CD4-positive, alpha-beta T cell (primary cell): ENCODE measurements at regions not wholly inside any gene's neighbourhood (a gene's known extent, or its start where the extent isn't known, plus 50 kb on each side); places are given as distances from the start of the nearest gene placed in this dataset.

Experiments
- ATAC-seq: fragments of 200-7000 bp; cut with Tn5 transposase; one replicate; pipeline ENCODE4 v1.10.0; 2022; ENCODE audit warnings: mild to moderate bottlenecking; ENCODE audit not compliant: poor library complexity
- CTCF ChIA-PET: fragments of 350-600 bp; sonication (Branson Sonifier 250); formaldehyde crosslinking; loops from one replicate; lab custom pipeline; 2021; ENCODE audit warnings: antibody characterized with exemption, inconsistent platforms; lab: Charles Lee
- POLR2A ChIA-PET: fragments of 350-600 bp; sonication (Branson Sonifier 250); formaldehyde crosslinking; loops from one replicate; lab custom pipeline; 2021; ENCODE audit warnings: antibody characterized with exemption, inconsistent platforms; lab: Charles Lee
- DNase-seq, 14 experiments: peaks; one replicate each; pipeline ENCODE4 v3.0.0-alpha.2; 2013 to 2020; ENCODE audit warnings: mixed read lengths in 2 of 14
- H3K27ac ChIP-seq, 2 donors: one replicate each; pipeline versions ENCODE4 v1.5.1 to v1.7.0; 2013; ENCODE audit warnings: low read length in 2 of 2, low read depth in 1 of 2, mild to moderate bottlenecking in 1 of 2
- H3K27me3 ChIP-seq, 2 experiments: 1 replicate in 1 of 2; 2 replicates in 1 of 2; pipeline versions ENCODE4 v1.6.1 to v1.7.0; 2013; ENCODE audit warnings: low read length in 2 of 2, control low read depth in 1 of 2, mild to moderate bottlenecking in 1 of 2, moderate library complexity in 1 of 2; ENCODE audit not compliant: insufficient read depth in 2 of 2, control insufficient read depth in 1 of 2
- H3K36me3 ChIP-seq: one replicate; pipeline ENCODE4 v1.6.1; 2013; ENCODE audit warnings: low read length, control low read depth; ENCODE audit not compliant: insufficient read depth
- H3K4me1 ChIP-seq: one replicate; pipeline ENCODE4 v1.6.1; 2013; ENCODE audit warnings: low read length, control low read depth; ENCODE audit not compliant: insufficient read depth
- H3K4me3 ChIP-seq: one replicate; pipeline ENCODE4 v1.5.1; 2013; ENCODE audit warnings: mild to moderate bottlenecking, low read length, moderate library complexity
- H3K9me3 ChIP-seq, 2 experiments: 1 replicate in 1 of 2; 2 replicates in 1 of 2; pipeline versions ENCODE4 v1.6.1 to v1.7.0; 2013; ENCODE audit warnings: low read length in 2 of 2, mild to moderate bottlenecking in 2 of 2, control low read depth in 1 of 2, moderate library complexity in 1 of 2; ENCODE audit not compliant: control insufficient read depth in 1 of 2, insufficient read depth in 1 of 2
- H3K27ac Mint-ChIP-seq: one replicate; pipeline ENCODE4 v1.8.0; 2020; ENCODE audit warnings: mixed read lengths
- H3K27me3 Mint-ChIP-seq: one replicate; pipeline ENCODE4 v1.8.0; 2021; ENCODE audit warnings: mixed read lengths
- H3K36me3 Mint-ChIP-seq: one replicate; pipeline ENCODE4 v1.8.0; 2021; ENCODE audit warnings: low read depth, mixed read lengths
- H3K4me1 Mint-ChIP-seq: one replicate; pipeline ENCODE4 v1.8.0; 2021; ENCODE audit warnings: low read depth, mixed read lengths
- H3K4me3 Mint-ChIP-seq: one replicate; pipeline ENCODE4 v1.8.0; 2020; ENCODE audit warnings: mild to moderate bottlenecking, mixed read lengths
- H3K9me3 Mint-ChIP-seq: one replicate; pipeline ENCODE4 v1.8.0; 2020; ENCODE audit warnings: mixed read lengths
- CTCF ChIP-seq: fragments of 200-600 bp; IDR thresholded peaks from one replicate; pipeline ENCODE4 v1.8.0; 2022; ENCODE audit warnings: antibody characterized with exemption, mild to moderate bottlenecking
- intact Hi-C, 2 experiments: fragments of 100-400 bp; cut with DNase I in 1 of 2; cut with micrococcal nuclease in 1 of 2; formaldehyde crosslinking; loops; one replicate each; pipeline versions ENCODE4 v1.15.1 to v1.9.0; 2023 to 2025; cut with DNase I, micrococcal nuclease

DNA sequence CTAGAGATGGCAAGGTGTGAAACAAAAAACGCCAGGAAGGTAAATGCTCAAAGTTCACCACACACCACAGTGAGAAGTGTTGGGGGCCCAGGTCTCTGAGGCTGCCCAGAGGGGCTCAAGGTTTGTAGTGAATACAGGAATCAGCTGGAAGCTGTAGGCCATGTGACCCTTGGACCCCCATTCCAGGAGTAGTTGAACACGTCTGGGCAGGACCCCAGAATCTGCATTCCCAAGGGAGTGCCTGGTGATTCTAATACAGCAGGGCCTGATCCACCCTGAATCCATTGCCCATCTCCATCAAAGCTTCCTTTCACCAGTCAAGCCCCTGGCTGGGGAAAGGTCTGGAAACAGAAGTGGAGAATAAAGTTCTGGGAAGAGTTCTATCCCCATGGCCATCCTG, 70.8 kb upstream of the B3GAT1 start:
- H3K4me3 Mint-ChIP-seq, result no peak overlapping the region
- intact Hi-C loops, result no loop called here
- Histone ChIP-seq H3K4me1 (no peaks in the 10 kb centered on the region), H3K27ac (no peak overlapping the region), H3K36me3 (no peaks in the 10 kb centered on the region), H3K9me3 (no peaks in the 10 kb centered on the region), H3K4me3 (no peak overlapping the region), H3K27me3 (peaks cover 0 to 6% of the 10 kb centered on the region in 2 experiments)
- DNase-seq, result no peak
- POLR2A ChIA-PET, result no interaction called here
- H3K4me1 Mint-ChIP-seq, result no peaks in the 10 kb centered on the region
- CTCF ChIA-PET, result no interaction called here
- H3K9me3 Mint-ChIP-seq, result no peaks in the 10 kb centered on the region
- no peak for TF ChIP-seq CTCF
- H3K36me3 Mint-ChIP-seq, result no peaks in the 10 kb centered on the region
- no peak overlapping the region for H3K27ac Mint-ChIP-seq
- ATAC-seq, result no peak
- H3K27me3 Mint-ChIP-seq, result peaks cover 17% of the 10 kb centered on the region

DNA sequence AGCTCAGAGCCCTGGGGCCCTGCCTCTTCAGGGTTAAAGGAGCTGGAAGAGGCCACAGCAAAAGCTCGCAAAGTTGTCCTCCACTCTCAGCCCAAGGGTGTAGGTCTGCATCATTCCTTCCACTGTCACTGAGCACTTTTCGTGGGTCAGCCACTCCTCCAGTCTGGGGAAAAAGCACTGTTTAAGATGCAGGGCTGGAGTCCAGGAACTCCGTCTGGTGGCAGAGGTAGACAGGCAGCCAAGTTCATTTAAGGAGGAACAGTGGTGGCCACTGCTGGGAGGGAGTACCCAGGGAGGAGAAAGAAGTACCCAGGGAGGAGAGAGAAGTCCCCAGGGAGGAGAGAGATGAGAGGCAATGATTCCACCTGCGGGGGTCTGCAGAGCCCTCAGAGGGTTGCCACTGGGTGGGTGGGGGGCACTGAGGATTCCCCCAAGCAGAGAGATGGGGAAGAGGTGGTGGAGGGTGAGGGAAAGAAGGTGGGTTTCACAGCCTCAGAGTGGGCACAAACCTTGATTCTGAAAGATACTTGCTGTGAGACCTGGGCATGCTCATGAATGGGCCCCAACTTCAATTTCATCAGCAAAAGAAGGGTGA, 70.0 kb upstream of the B3GAT1 start:
- H3K27me3 Mint-ChIP-seq, result peaks cover 25% of the 10 kb centered on the region
- H3K36me3 ChIP-seq, result no peaks in the 10 kb centered on the region
- H3K4me3 Mint-ChIP-seq, result no peak overlapping the region
- no peaks in the 10 kb centered on the region for H3K9me3 Mint-ChIP-seq
- DNase-seq (no peak), ATAC-seq (no peak)
- no peaks in the 10 kb centered on the region for H3K36me3 Mint-ChIP-seq
- no peak overlapping the region for H3K27ac ChIP-seq
- peaks cover 0 to 2% of the 10 kb centered on the region in 2 experiments for H3K9me3 ChIP-seq
- CTCF ChIA-PET, result no interaction called here
- intact Hi-C loops, result no loop called here
- H3K4me1 ChIP-seq, result no peaks in the 10 kb centered on the region
- POLR2A ChIA-PET, result no interaction called here
- H3K4me1 Mint-ChIP-seq, result no peaks in the 10 kb centered on the region
- no peak overlapping the region for H3K4me3 ChIP-seq
- H3K27ac Mint-ChIP-seq, result no peak overlapping the region
- peaks cover 0 to 6% of the 10 kb centered on the region in 2 experiments for H3K27me3 ChIP-seq
- TF ChIP-seq CTCF, result no peak

- no peak for TF ChIP-seq CTCF
- Histone ChIP-seq H3K36me3 (no peaks in the 10 kb centered on the region), H3K27ac (no peak overlapping the region), H3K4me3 (no peak overlapping the region), H3K9me3 (peaks cover 0 to 4% of the 10 kb centered on the region in 2 experiments), H3K27me3 (peaks cover 0 to 6% of the 10 kb centered on the region in 2 experiments), H3K4me1 (no peaks in the 10 kb centered on the region)
- POLR2A ChIA-PET, result no interaction called here
- no peak overlapping the region for H3K4me3 Mint-ChIP-seq
- no peak overlapping the region for H3K27ac Mint-ChIP-seq
- no peak for ATAC-seq
- H3K9me3 Mint-ChIP-seq, result no peaks in the 10 kb centered on the region
- H3K4me1 Mint-ChIP-seq, result no peaks in the 10 kb centered on the region
- no peaks in the 10 kb centered on the region for H3K36me3 Mint-ChIP-seq
- DNase-seq, result no peak
- CTCF ChIA-PET, result no interaction called here
- H3K27me3 Mint-ChIP-seq, result peaks cover 34% of the 10 kb centered on the region
- intact Hi-C loops, result no loop called here
Observed at GRCh38 chr11:134481135-134481534, 69.1 kb upstream of the B3GAT1 start.
